ENCODE measurements at regions not wholly inside any gene's neighbourhood (a gene's known extent, or its start where the extent isn't known, plus 50 kb on each side); places are given as distances from the start of the nearest gene placed in this dataset.

GRCh38 chr12:61369241-61369910 is 890.8 kb upstream of the USP15 start:
- POLR2A ChIA-PET, result no interaction called here
- no peak for TF ChIP-seq CTCF (IDR thresholded peaks at IDR 0.05; ENCODE audit: low read depth, low read length)

GRCh38 chr12:61384511-61384910 is 875.7 kb upstream of the USP15 start:
- ChIA-PET CTCF (no interaction called here), POLR2A (no interaction called here)
- Histone ChIP-seq H3K4me3 (ENCODE audit: low read depth, low read length) (no peak overlapping the region), H3K27ac (ENCODE audit: low read depth, low read length) (no peak overlapping the region), H3K27me3 (ENCODE audit: control insufficient read depth, insufficient read depth, low read length) (no peaks in the 10 kb centered on the region), H3K9me3 (ENCODE audit: control insufficient read depth, insufficient read depth, low read length) (peaks cover 4% of the 10 kb centered on the region; the same call in 1 of the 2 replicates)
- no peak for DNase-seq (ENCODE audit: low read depth, low spot score)
- TF ChIP-seq CTCF (IDR thresholded peaks at IDR 0.05; ENCODE audit: low read depth, low read length), result no peak

More at GRCh38 chr12:61369241-61369910, 890.8 kb upstream of the USP15 start:
- peaks cover 4% of the 10 kb centered on the region; the same call in 1 of the 2 replicates for H3K9me3 ChIP-seq (ENCODE audit: control insufficient read depth, insufficient read depth, low read length)
- CTCF ChIA-PET, result no interaction called here
- no peak overlapping the region for H3K27ac ChIP-seq (ENCODE audit: low read depth, low read length)
- DNase-seq (ENCODE audit: low read depth, low spot score), result no peak
- no peaks in the 10 kb centered on the region for H3K27me3 ChIP-seq (ENCODE audit: control insufficient read depth, insufficient read depth, low read length)
- no peak overlapping the region for H3K4me3 ChIP-seq (ENCODE audit: low read depth, low read length)

- no peak overlapping the region for H3K4me3 ChIP-seq (ENCODE audit: low read depth, low read length)
- ChIA-PET CTCF (no interaction called here), POLR2A (no interaction called here)
- DNase-seq (ENCODE audit: low read depth, low spot score), result no peak
- TF ChIP-seq CTCF (IDR thresholded peaks at IDR 0.05; ENCODE audit: low read depth, low read length), result no peak
- H3K27me3 ChIP-seq (ENCODE audit: control insufficient read depth, insufficient read depth, low read length), result no peaks in the 10 kb centered on the region
- H3K27ac ChIP-seq (ENCODE audit: low read depth, low read length), result no peak overlapping the region
- H3K9me3 ChIP-seq (ENCODE audit: control insufficient read depth, insufficient read depth, low read length), result peaks cover 4% of the 10 kb centered on the region; the same call in 1 of the 2 replicates
Observed at GRCh38 chr12:61385771-61386170, 874.4 kb upstream of the USP15 start.

- TF ChIP-seq CTCF (IDR thresholded peaks at IDR 0.05; ENCODE audit: low read depth, low read length), result no peak
- POLR2A ChIA-PET, result no interaction called here
- Histone ChIP-seq H3K9me3 (ENCODE audit: control insufficient read depth, insufficient read depth, low read length) (peaks cover 3% of the 10 kb centered on the region; the same call in 1 of the 2 replicates), H3K27ac (ENCODE audit: low read depth, low read length) (no peak overlapping the region), H3K4me3 (ENCODE audit: low read depth, low read length) (no peak overlapping the region), H3K27me3 (ENCODE audit: control insufficient read depth, insufficient read depth, low read length) (no peaks in the 10 kb centered on the region)
- CTCF ChIA-PET, result no interaction called here
- DNase-seq (ENCODE audit: low read depth, low spot score), result no peak
Observed at GRCh38 chr12:61397668-61398067, 862.5 kb upstream of the USP15 start.

- DNase-seq (ENCODE audit: low read depth, low spot score), result no peak
- POLR2A ChIA-PET, result no interaction called here
- no peak overlapping the region for H3K27ac ChIP-seq (ENCODE audit: low read depth, low read length)
- CTCF ChIA-PET, result no interaction called here
- H3K9me3 ChIP-seq (ENCODE audit: control insufficient read depth, insufficient read depth, low read length), result peaks cover 3% of the 10 kb centered on the region; the same call in 1 of the 2 replicates
- H3K27me3 ChIP-seq (ENCODE audit: control insufficient read depth, insufficient read depth, low read length), result no peaks in the 10 kb centered on the region
- no peak overlapping the region for H3K4me3 ChIP-seq (ENCODE audit: low read depth, low read length)
- TF ChIP-seq CTCF (IDR thresholded peaks at IDR 0.05; ENCODE audit: low read depth, low read length), result no peak
Observed at GRCh38 chr12:61412201-61412600, 848.0 kb upstream of the USP15 start.
